Osteoblast (primary cell): ENCODE measurements at regions not wholly inside any gene's neighbourhood (a gene's known extent, or its start where the extent isn't known, plus 50 kb on each side); places are given as distances from the start of the nearest gene placed in this dataset.

Source experiments
- DNase-seq: peaks from one replicate; pipeline ENCODE4 v3.0.0; 2011; ENCODE audit warnings: low spot score, mixed read lengths; ENCODE audit not compliant: insufficient read length; ENCODE audit errors: missing footprints
- H2AFZ ChIP-seq: 2 replicates; pipeline ENCODE4 v1.6.0; 2011; ENCODE audit warnings: mild to moderate bottlenecking, low read length
- H3K27ac ChIP-seq: 2 replicates; pipeline ENCODE4 v1.5.1; 2011; ENCODE audit warnings: mild to moderate bottlenecking, low read depth, low read length, moderate library complexity
- H3K27me3 ChIP-seq: 2 replicates; pipeline ENCODE4 v1.6.0; 2012; ENCODE audit warnings: mild to moderate bottlenecking, control low read depth, inconsistent platforms, low read length, moderate library complexity; ENCODE audit not compliant: insufficient read depth
- H3K36me3 ChIP-seq: 2 replicates; pipeline ENCODE4 v1.5.1; 2011; ENCODE audit warnings: mild to moderate bottlenecking, low read length, control low read depth, moderate library complexity; ENCODE audit not compliant: insufficient read depth
- H3K4me1 ChIP-seq: 2 replicates; pipeline ENCODE4 v1.5.1; 2011; ENCODE audit warnings: mild to moderate bottlenecking, low read length, control low read depth, moderate library complexity; ENCODE audit not compliant: insufficient read depth
- H3K4me2 ChIP-seq: 2 replicates; pipeline ENCODE4 v1.6.0; 2011; ENCODE audit warnings: mild to moderate bottlenecking, low read length; ENCODE audit not compliant: insufficient read depth
- H3K4me3 ChIP-seq: fragments of 200-600 bp; sonication (generic); 3 replicates; pipeline ENCODE4 v1.5.1; 2012; ENCODE audit warnings: mild to moderate bottlenecking, low read length, inconsistent platforms; ENCODE audit not compliant: insufficient read depth
- H3K79me2 ChIP-seq: 2 replicates; pipeline ENCODE4 v1.6.0; 2012; ENCODE audit warnings: mild to moderate bottlenecking, low read length, control low read depth, inconsistent platforms; ENCODE audit not compliant: insufficient read depth
- H3K9me3 ChIP-seq: 2 replicates; pipeline ENCODE4 v1.5.1; 2011; ENCODE audit warnings: low read depth, low read length, control low read depth
- H4K20me1 ChIP-seq: 2 replicates; pipeline ENCODE4 v1.6.0; 2012; ENCODE audit warnings: mild to moderate bottlenecking, low read length, control low read depth; ENCODE audit not compliant: insufficient read depth
- TF ChIP-seq, protein P1 (sequence below): IDR thresholded peaks from 2 replicates; pipeline ENCODE4 v1.5.1; 2011; ENCODE audit warnings: mild to moderate bottlenecking, low read depth, low read length, moderate library complexity; ENCODE audit errors: extremely low read depth

DNA sequence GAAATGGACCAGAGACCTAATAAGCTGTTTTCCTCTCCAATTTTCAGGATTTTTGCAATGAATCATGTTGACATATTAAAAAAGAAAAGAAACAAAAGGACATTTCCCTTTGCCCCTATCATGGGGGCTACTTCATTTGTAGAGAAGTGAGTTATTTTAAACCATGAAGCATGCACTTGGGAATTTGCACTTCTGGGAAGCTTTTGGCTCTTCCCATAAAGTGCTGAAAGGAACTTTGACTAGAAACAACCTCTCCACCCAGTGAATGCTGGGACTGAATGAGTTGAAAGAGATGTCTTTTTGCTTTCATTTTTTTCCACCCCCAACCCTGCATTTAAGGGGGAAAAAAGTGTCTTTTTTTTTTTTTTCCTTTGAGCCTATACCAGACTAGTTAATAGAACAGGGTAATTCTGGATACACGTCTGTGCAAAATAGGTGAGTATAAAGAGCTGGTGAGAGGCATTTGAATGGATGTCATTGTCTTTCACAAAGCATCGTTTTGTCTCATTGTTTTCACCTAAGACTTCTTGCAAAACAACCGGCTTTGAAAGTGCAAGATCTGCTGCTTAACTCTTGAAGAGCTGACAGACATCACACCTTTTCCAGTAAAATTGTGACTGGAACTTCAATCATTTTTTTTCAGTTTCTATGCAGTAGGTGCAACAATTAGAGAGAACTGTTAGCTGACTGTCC lies 138.7 kb upstream of the BACH2 start:
- Histone ChIP-seq H3K27ac (no peak overlapping the region), H2AFZ (no peak overlapping the region), H3K27me3 (peaks cover 17% of the 10 kb centered on the region), H3K4me1 (no peaks in the 10 kb centered on the region), H3K79me2 (no peaks in the 10 kb centered on the region), H3K4me3 (no peak overlapping the region), H4K20me1 (no peaks in the 10 kb centered on the region), H3K4me2 (no peak overlapping the region), H3K36me3 (no peaks in the 10 kb centered on the region), H3K9me3 (no peaks in the 10 kb centered on the region)
- DNase-seq: no peak
- TF ChIP-seq, protein P1, sequence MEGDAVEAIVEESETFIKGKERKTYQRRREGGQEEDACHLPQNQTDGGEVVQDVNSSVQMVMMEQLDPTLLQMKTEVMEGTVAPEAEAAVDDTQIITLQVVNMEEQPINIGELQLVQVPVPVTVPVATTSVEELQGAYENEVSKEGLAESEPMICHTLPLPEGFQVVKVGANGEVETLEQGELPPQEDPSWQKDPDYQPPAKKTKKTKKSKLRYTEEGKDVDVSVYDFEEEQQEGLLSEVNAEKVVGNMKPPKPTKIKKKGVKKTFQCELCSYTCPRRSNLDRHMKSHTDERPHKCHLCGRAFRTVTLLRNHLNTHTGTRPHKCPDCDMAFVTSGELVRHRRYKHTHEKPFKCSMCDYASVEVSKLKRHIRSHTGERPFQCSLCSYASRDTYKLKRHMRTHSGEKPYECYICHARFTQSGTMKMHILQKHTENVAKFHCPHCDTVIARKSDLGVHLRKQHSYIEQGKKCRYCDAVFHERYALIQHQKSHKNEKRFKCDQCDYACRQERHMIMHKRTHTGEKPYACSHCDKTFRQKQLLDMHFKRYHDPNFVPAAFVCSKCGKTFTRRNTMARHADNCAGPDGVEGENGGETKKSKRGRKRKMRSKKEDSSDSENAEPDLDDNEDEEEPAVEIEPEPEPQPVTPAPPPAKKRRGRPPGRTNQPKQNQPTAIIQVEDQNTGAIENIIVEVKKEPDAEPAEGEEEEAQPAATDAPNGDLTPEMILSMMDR: no peak

DNA sequence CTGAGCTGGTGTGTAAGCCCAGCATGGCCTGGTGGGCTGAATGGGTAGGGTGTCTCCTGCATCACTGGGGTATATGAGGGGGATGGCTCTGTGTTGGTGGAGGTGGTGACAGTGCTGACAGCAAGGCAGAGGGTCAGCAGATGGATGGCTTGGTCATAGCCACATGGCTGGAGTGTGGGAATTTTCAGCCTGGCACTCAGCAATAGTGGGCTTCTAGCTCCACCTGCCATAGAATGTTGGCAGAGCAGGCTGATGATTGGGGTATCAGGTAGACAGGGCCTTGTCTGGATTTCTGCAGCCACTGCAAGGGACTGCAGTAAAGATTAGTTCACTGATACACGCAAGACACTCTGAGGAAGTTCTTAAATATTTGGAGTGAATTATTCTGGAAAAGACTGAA lies 137.5 kb upstream of the BACH2 start:
- Histone ChIP-seq H3K4me2 (no peak overlapping the region), H3K9me3 (peaks cover 4% of the 10 kb centered on the region), H3K4me3 (no peak overlapping the region), H4K20me1 (no peaks in the 10 kb centered on the region), H3K4me1 (no peaks in the 10 kb centered on the region), H2AFZ (no peak overlapping the region), H3K79me2 (no peaks in the 10 kb centered on the region), H3K36me3 (no peaks in the 10 kb centered on the region), H3K27me3 (peaks cover 11% of the 10 kb centered on the region), H3K27ac (no peak overlapping the region)
- no peak for DNase-seq
- TF ChIP-seq, protein P1: peak; percentile 9

DNA sequence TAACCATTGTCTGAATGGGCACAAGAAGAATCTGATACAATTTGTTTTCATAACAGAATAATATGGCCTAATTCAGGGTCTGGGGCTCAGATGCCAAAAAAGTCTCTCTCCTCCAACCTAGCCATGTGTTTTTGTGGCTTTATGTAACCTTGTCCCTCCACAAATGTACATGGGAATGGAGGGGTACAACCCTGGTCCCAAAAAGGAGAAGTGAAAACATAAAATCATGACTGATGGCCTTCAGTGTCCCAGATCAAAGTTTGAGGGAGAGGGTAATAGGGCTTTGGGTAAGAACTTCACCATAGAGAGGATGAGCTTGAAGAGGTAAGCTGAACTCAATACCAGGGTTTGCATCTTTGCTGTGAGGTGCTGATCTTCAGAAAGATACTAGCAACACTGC lies 136.3 kb upstream of the BACH2 start:
- H3K4me1 ChIP-seq: no peaks in the 10 kb centered on the region
- no peak overlapping the region for H3K27ac ChIP-seq
- TF ChIP-seq, protein P1: no peak

GRCh38 chr6:90432041-90432775 lies 135.6 kb upstream of the BACH2 start:
- Histone ChIP-seq H3K27me3 (peaks cover 3% of the 10 kb centered on the region), H3K27ac (no peak overlapping the region), H3K4me1 (no peaks in the 10 kb centered on the region), H3K4me3 (no peak overlapping the region), H3K9me3 (peaks cover 4% of the 10 kb centered on the region), H4K20me1 (no peaks in the 10 kb centered on the region), H3K79me2 (no peaks in the 10 kb centered on the region), H2AFZ (no peak overlapping the region), H3K36me3 (no peaks in the 10 kb centered on the region), H3K4me2 (no peak overlapping the region)
- TF ChIP-seq, protein P1: no peak
- DNase-seq: no peak

More for the DNA sequence above, 136.3 kb upstream of the BACH2 start:
- Histone ChIP-seq H3K79me2 (no peaks in the 10 kb centered on the region), H4K20me1 (no peaks in the 10 kb centered on the region), H3K4me2 (no peak overlapping the region), H3K4me3 (no peak overlapping the region), H3K27me3 (peaks cover 5% of the 10 kb centered on the region), H3K9me3 (peaks cover 4% of the 10 kb centered on the region), H3K36me3 (no peaks in the 10 kb centered on the region), H2AFZ (no peak overlapping the region)
- no peak for DNase-seq
